KMS-11 (cell line): ENCODE measurements at regions not wholly inside any gene's neighbourhood (a gene's known extent, or its start where the extent isn't known, plus 50 kb on each side); places are given as distances from the start of the nearest gene placed in this dataset.

Experiments used
- H2AFZ ChIP-seq: fragments of 200-600 bp; sonication (generic); 2 replicates; pipeline ENCODE4 v1.6.1; 2016; ENCODE audit warnings: antibody characterized with exemption, mixed run types, low read depth
- H3K27ac ChIP-seq: fragments of 200-600 bp; sonication (generic); 2 replicates; pipeline ENCODE4 v1.6.1; 2016; ENCODE audit warnings: mild to moderate bottlenecking, mixed run types
- H3K27me3 ChIP-seq: fragments of 200-600 bp; sonication (generic); 2 replicates; pipeline ENCODE4 v1.6.1; 2017; ENCODE audit warnings: mild to moderate bottlenecking, low read depth, mixed run types, moderate library complexity; ENCODE audit not compliant: insufficient read depth
- H3K36me3 ChIP-seq: fragments of 200-600 bp; sonication (generic); 2 replicates; pipeline ENCODE4 v1.6.1; 2017; ENCODE audit warnings: mild to moderate bottlenecking, mixed run types; ENCODE audit not compliant: insufficient read depth
- H3K4me1 ChIP-seq: fragments of 200-600 bp; sonication (generic); 2 replicates; pipeline ENCODE4 v1.6.1; 2016; ENCODE audit warnings: mild to moderate bottlenecking, low read depth, mixed run types; ENCODE audit not compliant: poor library complexity, severe bottlenecking
- H3K4me2 ChIP-seq: fragments of 200-600 bp; sonication (generic); 2 replicates; pipeline ENCODE4 v1.7.0; 2016; ENCODE audit warnings: mild to moderate bottlenecking, mixed run types
- H3K4me3 ChIP-seq: fragments of 200-600 bp; sonication (generic); IDR thresholded peaks from 2 replicates; pipeline ENCODE4 v1.6.1; 2017; ENCODE audit warnings: low read depth, low read length, mixed read lengths; ENCODE audit not compliant: insufficient read depth
- H3K79me2 ChIP-seq: fragments of 200-600 bp; sonication (generic); 2 replicates; pipeline ENCODE4 v1.6.1; 2016; ENCODE audit warnings: low read depth, mixed run types; ENCODE audit not compliant: insufficient read depth
- H3K9ac ChIP-seq: fragments of 200-600 bp; sonication (generic); 2 replicates; pipeline ENCODE4 v1.6.1; 2016; ENCODE audit warnings: mild to moderate bottlenecking, mixed run types
- H4K20me1 ChIP-seq: fragments of 200-600 bp; sonication (generic); 2 replicates; pipeline ENCODE4 v1.6.1; 2016; ENCODE audit warnings: mild to moderate bottlenecking, mixed run types; ENCODE audit not compliant: insufficient read depth
- CTCF ChIP-seq: fragments of 200-600 bp; sonication (generic); conservative IDR thresholded peaks from 2 replicates; pipeline ENCODE4 v1.6.1; 2017; ENCODE audit warnings: low read depth, mild to moderate bottlenecking, antibody characterized with exemption, low read length, moderate library complexity, mixed read lengths

- no peaks in the 10 kb centered on the region for H3K27me3 ChIP-seq
- H3K27ac ChIP-seq, result no peak overlapping the region
- H2AFZ ChIP-seq, result no peak overlapping the region
- no peaks in the 10 kb centered on the region for H3K79me2 ChIP-seq
- H3K36me3 ChIP-seq, result no peaks in the 10 kb centered on the region
- no peaks in the 10 kb centered on the region for H3K4me1 ChIP-seq
- H3K9ac ChIP-seq, result no peak overlapping the region
- no peak overlapping the region for H3K4me3 ChIP-seq
- H3K4me2 ChIP-seq, result no peak overlapping the region
- H4K20me1 ChIP-seq, result no peaks in the 10 kb centered on the region
- no peak for TF ChIP-seq CTCF
Observed at GRCh38 chr10:10663622-10664021, 354.1 kb upstream of the CELF2 start.

- no peak overlapping the region for H3K4me2 ChIP-seq
- H2AFZ ChIP-seq, result no peak overlapping the region
- no peak overlapping the region for H3K9ac ChIP-seq
- H3K4me1 ChIP-seq, result no peaks in the 10 kb centered on the region
- no peaks in the 10 kb centered on the region for H3K27me3 ChIP-seq
- no peak overlapping the region for H3K4me3 ChIP-seq
- no peak overlapping the region for H3K27ac ChIP-seq
- no peaks in the 10 kb centered on the region for H3K79me2 ChIP-seq
- no peaks in the 10 kb centered on the region for H4K20me1 ChIP-seq
- H3K36me3 ChIP-seq, result no peaks in the 10 kb centered on the region
- TF ChIP-seq CTCF, result no peak
Observed at GRCh38 chr10:10665750-10666149, 351.9 kb upstream of the CELF2 start.

GRCh38 chr10:10667466-10667865 lies 350.2 kb upstream of the CELF2 start:
- Histone ChIP-seq H4K20me1 (no peaks in the 10 kb centered on the region), H3K27me3 (no peaks in the 10 kb centered on the region), H3K27ac (no peak overlapping the region), H3K79me2 (no peaks in the 10 kb centered on the region), H3K9ac (no peak overlapping the region), H3K4me2 (no peak overlapping the region), H3K36me3 (no peaks in the 10 kb centered on the region), H3K4me1 (no peaks in the 10 kb centered on the region), H3K4me3 (no peak overlapping the region), H2AFZ (no peak overlapping the region)
- no peak for TF ChIP-seq CTCF

- TF ChIP-seq CTCF, result no peak
Observed at GRCh38 chr10:10676972-10677371, 340.7 kb upstream of the CELF2 start.

GRCh38 chr10:10677479-10677878 lies 340.2 kb upstream of the CELF2 start:
- Histone ChIP-seq H2AFZ (peak overlapping the region; percentile 41; the same call in 1 of the 2 replicates), H3K79me2 (no peaks in the 10 kb centered on the region), H4K20me1 (no peaks in the 10 kb centered on the region), H3K9ac (no peak overlapping the region), H3K4me2 (no peak overlapping the region), H3K27ac (no peak overlapping the region), H3K4me1 (peaks cover 33% of the 10 kb centered on the region), H3K4me3 (no peak overlapping the region), H3K27me3 (no peaks in the 10 kb centered on the region), H3K36me3 (no peaks in the 10 kb centered on the region)
- TF ChIP-seq CTCF, result peak; percentile 67

More at GRCh38 chr10:10676972-10677371, 340.7 kb upstream of the CELF2 start:
- Histone ChIP-seq H3K79me2 (no peaks in the 10 kb centered on the region), H4K20me1 (no peaks in the 10 kb centered on the region), H3K9ac (no peak overlapping the region), H3K4me2 (no peak overlapping the region), H2AFZ (no peak overlapping the region), H3K27ac (no peak overlapping the region), H3K4me3 (no peak overlapping the region), H3K36me3 (no peaks in the 10 kb centered on the region), H3K27me3 (no peaks in the 10 kb centered on the region), H3K4me1 (peaks cover 33% of the 10 kb centered on the region)
